ENCODE measurements at regions not wholly inside any gene's neighbourhood (a gene's known extent, or its start where the extent isn't known, plus 50 kb on each side); places are given as distances from the start of the nearest gene placed in this dataset.
A peak's percentile ranks its signal among the peaks of the same experiment; 100 is the strongest.

DNA sequence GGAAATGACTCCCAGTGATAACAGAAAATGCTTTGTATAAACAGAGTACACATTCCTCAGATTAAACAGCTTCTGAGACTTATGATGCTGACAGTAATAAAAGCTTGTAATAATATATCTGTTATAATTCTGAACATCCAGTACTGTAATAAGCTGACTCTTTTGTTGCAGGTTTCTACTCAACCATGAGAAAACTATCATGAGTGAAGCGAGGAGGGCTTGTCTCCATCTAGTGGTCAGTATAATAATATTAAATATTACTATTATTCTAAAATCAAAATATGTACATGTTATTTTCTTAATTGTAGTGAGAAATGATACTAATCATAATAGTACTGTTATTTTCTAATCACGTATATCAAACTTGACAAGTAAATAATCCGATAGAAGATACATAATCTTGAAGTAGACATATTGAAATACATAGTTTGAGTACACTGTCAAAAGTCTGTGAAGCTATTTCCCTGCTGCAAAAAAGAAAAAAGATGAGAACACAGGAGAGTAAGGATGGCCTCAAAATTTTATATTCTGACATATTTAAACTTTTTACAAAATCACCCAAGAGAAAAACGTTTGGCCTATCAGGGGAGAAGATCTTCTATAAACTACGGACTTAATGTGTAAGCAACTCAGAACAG, 183.1 kb downstream of the MOXD1 start:
- no peaks in the 10 kb centered on the region for H3K36me3 ChIP-seq (ENCODE audit: control insufficient read depth, insufficient read depth, low read length)
- peak; percentile 44 for TF ChIP-seq CTCF (IDR thresholded peaks at IDR 0.05; ENCODE audit: insufficient read depth, low read length, poor library complexity, severe bottlenecking)
- DNase-seq (ENCODE audit: low read depth): no peak
- no peak overlapping the region for H3K4me3 ChIP-seq (ENCODE audit: low read depth, low read length)
- H3K27me3 ChIP-seq (ENCODE audit: control insufficient read depth, insufficient read depth, low read length): no peaks in the 10 kb centered on the region

GRCh38 chr6:132215805-132216204, 185.5 kb downstream of the MOXD1 start:
- no peak for TF ChIP-seq CTCF (IDR thresholded peaks at IDR 0.05; ENCODE audit: insufficient read depth, low read length, poor library complexity, severe bottlenecking)
- Histone ChIP-seq H3K27me3 (ENCODE audit: control insufficient read depth, insufficient read depth, low read length) (no peaks in the 10 kb centered on the region), H3K4me3 (ENCODE audit: low read depth, low read length) (no peak overlapping the region), H3K36me3 (ENCODE audit: control insufficient read depth, insufficient read depth, low read length) (no peaks in the 10 kb centered on the region)
- no peak for DNase-seq (ENCODE audit: low read depth)

- DNase-seq (ENCODE audit: low read depth): no peak
- TF ChIP-seq CTCF (IDR thresholded peaks at IDR 0.05; ENCODE audit: insufficient read depth, low read length, poor library complexity, severe bottlenecking): no peak
- Histone ChIP-seq H3K27me3 (ENCODE audit: control insufficient read depth, insufficient read depth, low read length) (no peaks in the 10 kb centered on the region), H3K36me3 (ENCODE audit: control insufficient read depth, insufficient read depth, low read length) (no peaks in the 10 kb centered on the region), H3K4me3 (ENCODE audit: low read depth, low read length) (no peak overlapping the region)
Measured at GRCh38 chr6:132214716-132215115, 186.6 kb downstream of the MOXD1 start.

GRCh38 chr6:132213732-132214131, 187.5 kb downstream of the MOXD1 start:
- H3K27me3 ChIP-seq (ENCODE audit: control insufficient read depth, insufficient read depth, low read length): no peaks in the 10 kb centered on the region
- no peak for TF ChIP-seq CTCF (IDR thresholded peaks at IDR 0.05; ENCODE audit: insufficient read depth, low read length, poor library complexity, severe bottlenecking)
- H3K36me3 ChIP-seq (ENCODE audit: control insufficient read depth, insufficient read depth, low read length): no peaks in the 10 kb centered on the region
- DNase-seq (ENCODE audit: low read depth): no peak
- H3K4me3 ChIP-seq (ENCODE audit: low read depth, low read length): no peak overlapping the region

GRCh38 chr6:132213191-132213590, 188.1 kb downstream of the MOXD1 start:
- Histone ChIP-seq H3K36me3 (ENCODE audit: control insufficient read depth, insufficient read depth, low read length) (no peaks in the 10 kb centered on the region), H3K4me3 (ENCODE audit: low read depth, low read length) (no peak overlapping the region), H3K27me3 (ENCODE audit: control insufficient read depth, insufficient read depth, low read length) (no peaks in the 10 kb centered on the region)
- no peak for TF ChIP-seq CTCF (IDR thresholded peaks at IDR 0.05; ENCODE audit: insufficient read depth, low read length, poor library complexity, severe bottlenecking)
- no peak for DNase-seq (ENCODE audit: low read depth)

DNA sequence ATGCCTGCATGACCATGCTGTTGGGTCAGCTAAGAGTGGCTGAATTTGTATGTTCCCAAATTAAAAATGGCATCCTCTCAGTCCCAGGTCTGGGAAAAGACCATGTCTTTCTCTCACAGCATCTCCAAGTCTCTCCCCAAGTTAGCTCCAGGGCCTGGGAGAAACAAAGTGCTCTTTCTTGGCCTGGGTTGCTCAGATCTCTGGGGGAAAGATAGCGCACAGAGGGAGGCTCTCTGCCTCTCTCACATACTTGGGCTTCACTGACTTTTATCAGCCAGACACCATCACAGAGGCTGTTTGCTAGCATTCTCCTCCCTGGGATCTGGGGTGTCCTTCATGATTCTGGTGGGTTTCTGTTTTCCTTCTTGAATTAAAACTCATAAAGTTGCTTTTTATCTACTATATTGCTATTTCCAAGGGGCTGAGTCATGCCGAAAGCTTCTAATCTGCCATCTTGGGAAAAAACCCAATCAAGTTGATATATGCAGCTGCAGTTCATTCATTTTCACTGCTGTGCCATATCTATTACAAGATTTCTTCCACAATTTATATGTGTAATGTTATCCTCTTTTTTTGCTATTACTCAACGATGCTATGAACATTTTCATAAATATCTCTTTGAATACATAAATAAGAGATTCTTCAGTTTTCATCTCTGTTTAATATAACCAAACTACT, 190.2 kb downstream of the MOXD1 start:
- Histone ChIP-seq H3K4me3 (ENCODE audit: low read depth, low read length) (no peak overlapping the region), H3K36me3 (ENCODE audit: control insufficient read depth, insufficient read depth, low read length) (no peaks in the 10 kb centered on the region), H3K27me3 (ENCODE audit: control insufficient read depth, insufficient read depth, low read length) (no peaks in the 10 kb centered on the region)
- TF ChIP-seq CTCF (IDR thresholded peaks at IDR 0.05; ENCODE audit: insufficient read depth, low read length, poor library complexity, severe bottlenecking): no peak
- no peak for DNase-seq (ENCODE audit: low read depth)

Measured in kidney epithelial cell (primary cell).